ENCODE measurements at regions not wholly inside any gene's neighbourhood (a gene's known extent, or its start where the extent isn't known, plus 50 kb on each side); places are given as distances from the start of the nearest gene placed in this dataset.

GRCh38 chr5:72623936-72624335 is 116.7 kb upstream of the ZNF366 start:
- Histone ChIP-seq H3K36me3 (ENCODE audit: control insufficient read depth in 1 of 2, insufficient read depth in 2 of 2, low read depth in 1 of 2, low read length in 2 of 2) (no peaks in the 10 kb centered on the region), H3K27ac (ENCODE audit: low read length, poor library complexity, severe bottlenecking) (no peak overlapping the region), H3K4me3 (ENCODE audit: insufficient read depth in 1 of 2, low read depth in 1 of 2, low read length in 2 of 2) (no peak overlapping the region), H2BK12ac (ENCODE audit: low read length in 2 of 2) (no peak overlapping the region), H4K91ac (ENCODE audit: low read length) (no peak overlapping the region), H3K18ac (ENCODE audit: low read depth in 1 of 2, low read length in 2 of 2) (no peak overlapping the region), H3K4ac (ENCODE audit: low read depth in 1 of 2, low read length in 2 of 2) (no peak overlapping the region), H3K27me3 (ENCODE audit: control insufficient read depth in 1 of 2, insufficient read depth in 1 of 2, low read length in 2 of 2) (no peaks in the 10 kb centered on the region), H3K9ac (ENCODE audit: low read length) (no peak overlapping the region), H3K9me3 (ENCODE audit: control insufficient read depth, low read length) (no peaks in the 10 kb centered on the region), H2AFZ (ENCODE audit: low read depth, low read length) (no peak overlapping the region), H3K23ac (ENCODE audit: low read length in 2 of 2) (no peak overlapping the region), H3K4me2 (ENCODE audit: low read length, poor library complexity, severe bottlenecking) (no peak overlapping the region), H2BK15ac (ENCODE audit: low read depth, poor library complexity, severe bottlenecking) (no peak overlapping the region), H4K8ac (ENCODE audit: low read length) (no peak overlapping the region), H3K14ac (ENCODE audit: low read length in 2 of 2) (no peak overlapping the region), H2BK120ac (ENCODE audit: low read depth, low read length) (no peak overlapping the region), H3K4me1 (ENCODE audit: control insufficient read depth, insufficient read depth, low read depth, low read length) (peaks cover 2% of the 10 kb centered on the region), H2BK5ac (ENCODE audit: low read depth, low read length, poor library complexity, severe bottlenecking) (no peak overlapping the region), H3K79me1 (replicated peaks; ENCODE audit: low read length, poor library complexity, severe bottlenecking) (no peaks in the 10 kb centered on the region), H2AK5ac (ENCODE audit: low read length, severe bottlenecking) (no peak overlapping the region)
- no CpG with 5 or more reads among the region's 2 CpGs for WGBS
- no peak for DNase-seq

- H3K14ac ChIP-seq (ENCODE audit: low read length in 2 of 2), result no peak overlapping the region
- H3K18ac ChIP-seq (ENCODE audit: low read depth in 1 of 2, low read length in 2 of 2), result peak overlapping the region in 1 of 2 experiments; percentile 80
- H3K9me3 ChIP-seq (ENCODE audit: control insufficient read depth, low read length), result no peaks in the 10 kb centered on the region
- no peak overlapping the region for H2BK15ac ChIP-seq (ENCODE audit: low read depth, poor library complexity, severe bottlenecking)
- no peak overlapping the region for H4K91ac ChIP-seq (ENCODE audit: low read length)
- H3K36me3 ChIP-seq (ENCODE audit: control insufficient read depth in 1 of 2, insufficient read depth in 2 of 2, low read depth in 1 of 2, low read length in 2 of 2), result no peaks in the 10 kb centered on the region
- peaks cover 2% of the 10 kb centered on the region for H3K4me1 ChIP-seq (ENCODE audit: control insufficient read depth, insufficient read depth, low read depth, low read length)
- no peak overlapping the region for H2AFZ ChIP-seq (ENCODE audit: low read depth, low read length)
- no peak overlapping the region for H3K9ac ChIP-seq (ENCODE audit: low read length)
- 79% methylated on average over 5 of the region's 6 CpGs for WGBS
- H3K4me3 ChIP-seq (ENCODE audit: insufficient read depth in 1 of 2, low read depth in 1 of 2, low read length in 2 of 2), result no peak overlapping the region
- H2AK5ac ChIP-seq (ENCODE audit: low read length, severe bottlenecking), result no peak overlapping the region
- no peak overlapping the region for H2BK120ac ChIP-seq (ENCODE audit: low read depth, low read length)
- H2BK12ac ChIP-seq (ENCODE audit: low read length in 2 of 2), result peak overlapping the region in 1 of 2 experiments; percentile 73
- H2BK5ac ChIP-seq (ENCODE audit: low read depth, low read length, poor library complexity, severe bottlenecking), result no peak overlapping the region
- H3K23ac ChIP-seq (ENCODE audit: low read length in 2 of 2), result no peak overlapping the region
- no peak overlapping the region for H3K27ac ChIP-seq (ENCODE audit: low read length, poor library complexity, severe bottlenecking)
- no peak for DNase-seq
- H3K79me1 ChIP-seq (replicated peaks; ENCODE audit: low read length, poor library complexity, severe bottlenecking), result no peaks in the 10 kb centered on the region
- peak overlapping the region; percentile 45 for H4K8ac ChIP-seq (ENCODE audit: low read length)
- H3K4me2 ChIP-seq (ENCODE audit: low read length, poor library complexity, severe bottlenecking), result no peak overlapping the region
- no peak overlapping the region for H3K4ac ChIP-seq (ENCODE audit: low read depth in 1 of 2, low read length in 2 of 2)
- H3K27me3 ChIP-seq (ENCODE audit: control insufficient read depth in 1 of 2, insufficient read depth in 1 of 2, low read length in 2 of 2), result no peaks in the 10 kb centered on the region
Observed at GRCh38 chr5:72623323-72623722, 116.1 kb upstream of the ZNF366 start.

DNA sequence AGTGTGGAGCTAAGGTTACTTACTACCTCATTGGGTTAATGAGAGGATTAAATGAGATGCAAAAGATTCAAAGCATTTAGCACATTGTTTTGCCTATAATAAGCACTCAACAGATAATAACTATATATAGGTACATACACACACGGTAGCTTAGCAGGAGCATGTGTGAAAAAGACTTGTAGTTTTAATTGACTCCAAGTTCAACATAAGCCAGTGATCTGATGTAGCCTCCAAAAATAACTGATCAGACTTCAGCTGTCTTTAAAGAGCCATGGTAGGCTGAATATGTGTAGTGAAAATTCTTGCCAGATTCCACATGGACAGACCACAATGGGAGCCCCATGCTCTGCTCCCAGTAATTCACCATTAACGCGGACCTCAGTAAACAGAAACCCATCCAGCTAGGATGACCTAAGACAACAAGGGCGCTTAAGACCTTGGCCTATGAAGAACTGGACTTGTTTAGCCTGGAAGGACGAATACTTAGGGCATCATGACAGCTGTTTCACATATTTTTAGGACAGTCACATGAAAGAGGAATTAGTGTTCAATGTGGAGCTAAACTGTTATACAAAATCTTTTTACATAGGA is 115.1 kb upstream of the ZNF366 start:
- Histone ChIP-seq H3K79me1 (replicated peaks; ENCODE audit: low read length, poor library complexity, severe bottlenecking) (no peaks in the 10 kb centered on the region), H3K27me3 (ENCODE audit: control insufficient read depth in 1 of 2, insufficient read depth in 1 of 2, low read length in 2 of 2) (no peaks in the 10 kb centered on the region), H3K23ac (ENCODE audit: low read length in 2 of 2) (no peak overlapping the region), H3K18ac (ENCODE audit: low read depth in 1 of 2, low read length in 2 of 2) (peak overlapping the region; percentile 10 to 28), H2BK5ac (ENCODE audit: low read depth, low read length, poor library complexity, severe bottlenecking) (no peak overlapping the region), H3K4me2 (ENCODE audit: low read length, poor library complexity, severe bottlenecking) (no peak overlapping the region), H3K36me3 (ENCODE audit: control insufficient read depth in 1 of 2, insufficient read depth in 2 of 2, low read depth in 1 of 2, low read length in 2 of 2) (no peaks in the 10 kb centered on the region), H3K14ac (ENCODE audit: low read length in 2 of 2) (no peak overlapping the region), H3K4ac (ENCODE audit: low read depth in 1 of 2, low read length in 2 of 2) (no peak overlapping the region), H3K27ac (ENCODE audit: low read length, poor library complexity, severe bottlenecking) (no peak overlapping the region), H2BK15ac (ENCODE audit: low read depth, poor library complexity, severe bottlenecking) (no peak overlapping the region), H3K4me3 (ENCODE audit: insufficient read depth in 1 of 2, low read depth in 1 of 2, low read length in 2 of 2) (no peak overlapping the region), H3K4me1 (ENCODE audit: control insufficient read depth, insufficient read depth, low read depth, low read length) (peaks cover 2% of the 10 kb centered on the region), H2AK5ac (ENCODE audit: low read length, severe bottlenecking) (no peak overlapping the region), H3K9ac (ENCODE audit: low read length) (no peak overlapping the region), H2BK120ac (ENCODE audit: low read depth, low read length) (no peak overlapping the region), H2BK12ac (ENCODE audit: low read length in 2 of 2) (peak overlapping the region in 1 of 2 experiments; percentile 89), H2AFZ (ENCODE audit: low read depth, low read length) (no peak overlapping the region), H3K9me3 (ENCODE audit: control insufficient read depth, low read length) (no peaks in the 10 kb centered on the region), H4K8ac (ENCODE audit: low read length) (no peak overlapping the region), H4K91ac (ENCODE audit: low read length) (no peak overlapping the region)
- 77% methylated on average over 5 of the region's 5 CpGs for WGBS
- DNase-seq, result no peak

- no peaks in the 10 kb centered on the region for H3K27me3 ChIP-seq (ENCODE audit: control insufficient read depth in 1 of 2, insufficient read depth in 1 of 2, low read length in 2 of 2)
- H3K14ac ChIP-seq (ENCODE audit: low read length in 2 of 2), result no peak overlapping the region
- peaks cover 2% of the 10 kb centered on the region for H3K4me1 ChIP-seq (ENCODE audit: control insufficient read depth, insufficient read depth, low read depth, low read length)
- H2AFZ ChIP-seq (ENCODE audit: low read depth, low read length), result no peak overlapping the region
- H3K18ac ChIP-seq (ENCODE audit: low read depth in 1 of 2, low read length in 2 of 2), result peak overlapping the region; percentile 28 to 45
- H4K91ac ChIP-seq (ENCODE audit: low read length), result no peak overlapping the region
- no peak overlapping the region for H2AK5ac ChIP-seq (ENCODE audit: low read length, severe bottlenecking)
- H3K4ac ChIP-seq (ENCODE audit: low read depth in 1 of 2, low read length in 2 of 2), result peak overlapping the region in 1 of 2 experiments; percentile 55
- no peak overlapping the region for H2BK15ac ChIP-seq (ENCODE audit: low read depth, poor library complexity, severe bottlenecking)
- H2BK12ac ChIP-seq (ENCODE audit: low read length in 2 of 2), result peak overlapping the region; percentile 29 to 89
- no peak overlapping the region for H3K23ac ChIP-seq (ENCODE audit: low read length in 2 of 2)
- H3K9ac ChIP-seq (ENCODE audit: low read length), result no peak overlapping the region
- H3K27ac ChIP-seq (ENCODE audit: low read length, poor library complexity, severe bottlenecking), result no peak overlapping the region
- no peak overlapping the region for H2BK5ac ChIP-seq (ENCODE audit: low read depth, low read length, poor library complexity, severe bottlenecking)
- 100% methylated on average over 1 of the region's 1 CpG for WGBS
- no peaks in the 10 kb centered on the region for H3K36me3 ChIP-seq (ENCODE audit: control insufficient read depth in 1 of 2, insufficient read depth in 2 of 2, low read depth in 1 of 2, low read length in 2 of 2)
- no peak overlapping the region for H2BK120ac ChIP-seq (ENCODE audit: low read depth, low read length)
- H3K4me2 ChIP-seq (ENCODE audit: low read length, poor library complexity, severe bottlenecking), result no peak overlapping the region
- no peak for DNase-seq
- no peak overlapping the region for H4K8ac ChIP-seq (ENCODE audit: low read length)
- no peak overlapping the region for H3K4me3 ChIP-seq (ENCODE audit: insufficient read depth in 1 of 2, low read depth in 1 of 2, low read length in 2 of 2)
- H3K9me3 ChIP-seq (ENCODE audit: control insufficient read depth, low read length), result no peaks in the 10 kb centered on the region
- no peaks in the 10 kb centered on the region for H3K79me1 ChIP-seq (replicated peaks; ENCODE audit: low read length, poor library complexity, severe bottlenecking)
Observed at GRCh38 chr5:72621576-72621975, 114.4 kb upstream of the ZNF366 start.

Measured in mesenchymal stem cell (in vitro differentiated cells and primary cell).